Smooth muscle cell (in vitro differentiated cells): ENCODE measurements at regions not wholly inside any gene's neighbourhood (a gene's known extent, or its start where the extent isn't known, plus 50 kb on each side); places are given as distances from the start of the nearest gene placed in this dataset.

Source experiments
- DNase-seq: peaks from one replicate; lab custom pipeline; 2025; ENCODE audit not compliant: unreplicated experiment; lab: John Stamatoyannopoulos, UW
- H2AFZ ChIP-seq: fragments of 200-600 bp; sonication (generic); 2 replicates; pipeline ENCODE4 v1.6.0; 2016; ENCODE audit warnings: antibody characterized with exemption, low read depth, mild to moderate bottlenecking
- H3F3A ChIP-seq: fragments of 200-600 bp; sonication (generic); 2 replicates; pipeline ENCODE4 v1.6.0; 2017; ENCODE audit warnings: antibody characterized with exemption, low read depth
- H3K27ac ChIP-seq: fragments of 200-600 bp; sonication (generic); 2 replicates; pipeline ENCODE4 v1.5.1; 2016; ENCODE audit warnings: low read depth, mild to moderate bottlenecking
- H3K27me3 ChIP-seq: fragments of 200-600 bp; sonication (generic); 2 replicates; pipeline ENCODE4 v1.6.1; 2016; ENCODE audit warnings: low read depth, mild to moderate bottlenecking
- H3K36me3 ChIP-seq: fragments of 200-600 bp; sonication (generic); 2 replicates; pipeline ENCODE4 v1.5.1; 2016; ENCODE audit warnings: low read depth
- H3K4me1 ChIP-seq: fragments of 200-600 bp; sonication (generic); 2 replicates; pipeline ENCODE4 v1.5.1; 2016; ENCODE audit warnings: low read depth
- H3K4me2 ChIP-seq: fragments of 200-600 bp; sonication (generic); 2 replicates; pipeline ENCODE4 v1.6.0; 2016; ENCODE audit warnings: mild to moderate bottlenecking
- H3K4me3 ChIP-seq: fragments of 200-600 bp; sonication (generic); 2 replicates; pipeline ENCODE4 v1.5.1; 2016; ENCODE audit warnings: mild to moderate bottlenecking
- H3K79me2 ChIP-seq: fragments of 200-600 bp; sonication (generic); 2 replicates; pipeline ENCODE4 v1.6.0; 2016; ENCODE audit warnings: low read depth, mild to moderate bottlenecking
- H3K9ac ChIP-seq: fragments of 200-600 bp; sonication (generic); 2 replicates; pipeline ENCODE4 v1.6.0; 2016; ENCODE audit warnings: low read depth
- H3K9me3 ChIP-seq: fragments of 200-600 bp; sonication (generic); replicated peaks from 2 replicates; pipeline ENCODE4 v1.5.1; 2016; ENCODE audit warnings: low read depth
- H4K20me1 ChIP-seq: fragments of 200-600 bp; sonication (generic); 2 replicates; pipeline ENCODE4 v1.6.0; 2016; ENCODE audit warnings: low read depth
- WGBS: methylation state at CpG from one replicate; pipeline ENCODE4 v1.1.7; 2016; ENCODE audit warnings: low lambda C conversion rate; 5-methylcytosine and 5-hydroxymethylcytosine counted together
- TF ChIP-seq, protein P1 (sequence below): fragments of 200-600 bp; sonication (generic); IDR thresholded peaks from 2 replicates; pipeline ENCODE4 v1.5.1; 2017; ENCODE audit warnings: borderline replicate concordance, mild to moderate bottlenecking, antibody characterized with exemption; ENCODE audit not compliant: insufficient read depth, poor library complexity, severe bottlenecking

GRCh38 chr5:66234241-66234640 lies 90.1 kb downstream of the SREK1 start:
- Histone ChIP-seq H3K9ac (no peak overlapping the region), H3F3A (no peaks in the 10 kb centered on the region), H3K79me2 (no peaks in the 10 kb centered on the region), H3K27ac (no peak overlapping the region), H3K4me3 (no peak overlapping the region), H2AFZ (no peak overlapping the region), H3K4me1 (no peaks in the 10 kb centered on the region), H3K27me3 (no peaks in the 10 kb centered on the region), H3K36me3 (no peaks in the 10 kb centered on the region), H3K9me3 (no peaks in the 10 kb centered on the region), H4K20me1 (no peaks in the 10 kb centered on the region), H3K4me2 (no peak overlapping the region)
- TF ChIP-seq, protein P1, sequence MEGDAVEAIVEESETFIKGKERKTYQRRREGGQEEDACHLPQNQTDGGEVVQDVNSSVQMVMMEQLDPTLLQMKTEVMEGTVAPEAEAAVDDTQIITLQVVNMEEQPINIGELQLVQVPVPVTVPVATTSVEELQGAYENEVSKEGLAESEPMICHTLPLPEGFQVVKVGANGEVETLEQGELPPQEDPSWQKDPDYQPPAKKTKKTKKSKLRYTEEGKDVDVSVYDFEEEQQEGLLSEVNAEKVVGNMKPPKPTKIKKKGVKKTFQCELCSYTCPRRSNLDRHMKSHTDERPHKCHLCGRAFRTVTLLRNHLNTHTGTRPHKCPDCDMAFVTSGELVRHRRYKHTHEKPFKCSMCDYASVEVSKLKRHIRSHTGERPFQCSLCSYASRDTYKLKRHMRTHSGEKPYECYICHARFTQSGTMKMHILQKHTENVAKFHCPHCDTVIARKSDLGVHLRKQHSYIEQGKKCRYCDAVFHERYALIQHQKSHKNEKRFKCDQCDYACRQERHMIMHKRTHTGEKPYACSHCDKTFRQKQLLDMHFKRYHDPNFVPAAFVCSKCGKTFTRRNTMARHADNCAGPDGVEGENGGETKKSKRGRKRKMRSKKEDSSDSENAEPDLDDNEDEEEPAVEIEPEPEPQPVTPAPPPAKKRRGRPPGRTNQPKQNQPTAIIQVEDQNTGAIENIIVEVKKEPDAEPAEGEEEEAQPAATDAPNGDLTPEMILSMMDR: no peak
- no peak for DNase-seq
- WGBS: 89% methylated on average over 8 of the region's 8 CpGs

GRCh38 chr5:66238435-66238834 lies 94.3 kb downstream of the SREK1 start:
- Histone ChIP-seq H3F3A (no peaks in the 10 kb centered on the region), H2AFZ (no peak overlapping the region), H3K27me3 (peaks cover 4% of the 10 kb centered on the region), H3K9ac (no peak overlapping the region), H4K20me1 (no peaks in the 10 kb centered on the region), H3K4me2 (no peak overlapping the region), H3K79me2 (no peaks in the 10 kb centered on the region), H3K4me1 (no peaks in the 10 kb centered on the region), H3K9me3 (no peaks in the 10 kb centered on the region), H3K36me3 (no peaks in the 10 kb centered on the region), H3K4me3 (no peak overlapping the region), H3K27ac (no peak overlapping the region)
- no peak for DNase-seq
- WGBS: 87% methylated on average over 6 of the region's 6 CpGs
- TF ChIP-seq, protein P1: no peak

DNA sequence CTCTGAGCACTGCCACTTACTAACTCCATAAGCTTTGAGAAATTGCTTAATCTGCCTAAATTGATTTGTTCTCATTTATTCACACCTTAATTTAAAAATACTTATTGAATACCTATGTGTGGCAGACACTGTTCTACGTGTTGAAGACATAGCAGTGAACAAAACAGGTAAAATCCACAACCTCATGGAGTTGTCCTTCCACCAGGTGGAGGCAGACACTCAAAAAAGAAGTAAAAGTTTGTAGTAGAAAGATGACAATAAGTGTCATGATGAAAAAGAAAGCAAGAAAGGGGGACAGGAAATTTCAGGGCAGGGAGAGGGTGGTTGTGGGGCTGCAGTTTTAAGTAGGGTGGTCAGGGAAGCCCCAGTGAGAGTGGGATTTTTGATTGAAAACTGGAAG lies 94.9 kb downstream of the SREK1 start:
- H3K4me2 ChIP-seq: no peak overlapping the region
- DNase-seq: no peak
- no peaks in the 10 kb centered on the region for H3K4me1 ChIP-seq
- no peaks in the 10 kb centered on the region for H3K79me2 ChIP-seq
- H2AFZ ChIP-seq: no peak overlapping the region
- H3K9ac ChIP-seq: no peak overlapping the region
- no peak overlapping the region for H3K4me3 ChIP-seq
- no peaks in the 10 kb centered on the region for H4K20me1 ChIP-seq
- TF ChIP-seq, protein P1: no peak
- no peaks in the 10 kb centered on the region for H3K9me3 ChIP-seq
- WGBS: 53% methylated on average over 1 of the region's 1 CpG
- H3K36me3 ChIP-seq: no peaks in the 10 kb centered on the region
- no peak overlapping the region for H3K27ac ChIP-seq
- no peaks in the 10 kb centered on the region for H3F3A ChIP-seq
- H3K27me3 ChIP-seq: peaks cover 4% of the 10 kb centered on the region

DNA sequence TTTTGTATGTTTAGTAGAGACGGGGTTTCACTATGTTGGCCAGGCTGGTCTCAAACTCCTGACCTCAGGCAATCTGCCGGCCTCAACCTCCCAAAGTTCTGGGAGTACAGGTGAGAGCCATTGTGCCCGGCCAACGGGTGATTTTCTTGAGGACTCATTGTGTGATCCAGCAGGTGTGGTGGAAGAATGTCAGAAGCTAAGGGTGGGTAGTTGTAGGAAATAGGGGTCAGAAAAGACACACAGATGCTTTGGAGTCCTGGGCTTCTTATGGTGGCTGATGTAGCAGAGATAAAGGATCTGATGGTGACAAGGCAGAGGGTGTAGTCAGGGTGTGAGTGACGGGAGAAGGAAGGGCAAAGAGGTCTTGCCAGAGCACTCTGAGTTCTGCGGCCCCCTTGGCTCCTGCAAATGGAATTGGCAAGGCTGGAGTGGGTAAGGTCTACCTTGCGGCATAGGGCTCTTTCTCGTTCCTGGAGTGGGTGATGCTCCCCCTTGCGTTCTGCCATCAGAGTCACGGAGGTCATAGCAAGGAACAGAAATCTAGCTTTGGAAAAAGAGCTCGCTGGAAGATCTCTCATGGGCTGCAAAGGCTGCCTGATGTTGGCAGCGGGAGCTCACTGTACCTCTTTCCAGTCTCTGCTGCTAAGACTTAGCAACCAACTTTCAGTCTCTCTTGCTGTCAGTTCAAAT lies 97.2 kb downstream of the SREK1 start:
- Histone ChIP-seq H3K4me1 (no peaks in the 10 kb centered on the region), H3K4me2 (no peak overlapping the region), H3K79me2 (no peaks in the 10 kb centered on the region), H4K20me1 (no peaks in the 10 kb centered on the region), H3K4me3 (no peak overlapping the region), H3K9ac (no peak overlapping the region), H3K9me3 (no peaks in the 10 kb centered on the region), H3K27me3 (peaks cover 4% of the 10 kb centered on the region), H3K27ac (no peak overlapping the region), H3F3A (no peaks in the 10 kb centered on the region), H3K36me3 (no peaks in the 10 kb centered on the region), H2AFZ (no peak overlapping the region)
- TF ChIP-seq, protein P1: no peak
- no peak for DNase-seq
- 88% methylated on average over 12 of the region's 12 CpGs for WGBS
